ENCODE measurements at regions not wholly inside any gene's neighbourhood (a gene's known extent, or its start where the extent isn't known, plus 50 kb on each side); places are given as distances from the start of the nearest gene placed in this dataset.

DNA sequence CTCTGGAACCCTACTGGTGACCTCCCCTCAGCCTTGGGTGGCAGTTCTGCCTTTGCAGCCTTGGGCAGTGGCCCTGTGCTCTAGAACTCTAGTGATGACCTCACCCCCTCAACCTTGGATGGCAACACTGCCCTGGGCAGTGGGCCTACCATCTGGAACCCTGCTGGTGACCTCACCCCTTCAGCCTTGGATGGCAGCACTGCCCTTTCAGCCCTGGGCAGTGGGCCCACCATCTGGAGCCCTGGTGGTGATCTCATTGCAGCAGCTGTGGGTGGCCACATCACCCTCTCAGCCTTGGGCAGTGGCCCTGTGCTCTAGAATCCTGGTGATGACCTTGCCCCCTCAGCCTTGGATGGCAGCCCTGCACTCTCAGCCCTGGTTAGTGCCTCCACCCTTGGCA, 129.3 kb downstream of the RBMX2 start:
- Histone ChIP-seq H3K27me3 (ENCODE audit: insufficient read depth, low read length) (no peaks in the 10 kb centered on the region), H3K4me2 (ENCODE audit: low read length) (no peak overlapping the region), H3K79me2 (ENCODE audit: insufficient read depth, low read length) (no peaks in the 10 kb centered on the region), H3K9me3 (ENCODE audit: control insufficient read depth in 1 of 2, insufficient read depth in 1 of 2, low read depth in 1 of 2, low read length in 2 of 2) (no peaks in the 10 kb centered on the region), H2AFZ (ENCODE audit: low read depth, low read length, poor library complexity, severe bottlenecking) (no peak overlapping the region), H3K4me3 (replicated peaks in 1 of 2; ENCODE audit: low read depth in 1 of 2, low read length in 2 of 2) (no peak overlapping the region), H3K9me2 (ENCODE audit: insufficient read depth) (no peaks in the 10 kb centered on the region), H3K4me1 (ENCODE audit: control insufficient read depth in 1 of 2, insufficient read depth in 2 of 2, low read length in 2 of 2) (no peaks in the 10 kb centered on the region), H3K36me3 (ENCODE audit: control insufficient read depth in 1 of 2, insufficient read depth in 2 of 2, low read length in 2 of 2) (no peaks in the 10 kb centered on the region), H3K9ac (ENCODE audit: low read length) (no peak overlapping the region), H4K20me1 (ENCODE audit: insufficient read depth) (no peaks in the 10 kb centered on the region), H3K27ac (ENCODE audit: low read depth, low read length) (no peak overlapping the region)
- no TSS peak for BruUV-seq (replicated peaks)
- ChIA-PET RAD21 (ENCODE audit: low non-redundant PET in 1 of 2, low total read pairs in 2 of 2, uncharacterized antibody in 2 of 2, unreplicated experiment in 2 of 2) (no interaction called here), POLR2A (no interaction called here), CTCF (no interaction called here)
- TF ChIP-seq POLR2AphosphoS5 (IDR thresholded peaks at IDR 0.05; ENCODE audit: low read depth, low read length) (no peak), FOSL1 (IDR thresholded peaks at IDR 0.05; ENCODE audit: low read depth) (no peak), YY1 (IDR thresholded peaks at IDR 0.05; ENCODE audit: extremely low read depth, insufficient replicate concordance, low read depth, low read length) (no peak), EZH2 (IDR thresholded peaks at IDR 0.05) (no peak), RAD21 (IDR thresholded peaks at IDR 0.05; ENCODE audit: low read depth) (no peak), ZNF274 (IDR thresholded peaks at IDR 0.05; ENCODE audit: low read depth, low read length) (no peak), SRF (IDR thresholded peaks at IDR 0.05; ENCODE audit: low read depth) (no peak), EZH2phosphoT487 (IDR thresholded peaks at IDR 0.05; ENCODE audit: borderline replicate concordance) (no peak), ELF1 (IDR thresholded peaks at IDR 0.05; ENCODE audit: borderline replicate concordance, low read depth) (no peak), CEBPB (IDR thresholded peaks at IDR 0.05; ENCODE audit: low read depth) (no peak)
- TF ChIP-seq, protein P1, sequence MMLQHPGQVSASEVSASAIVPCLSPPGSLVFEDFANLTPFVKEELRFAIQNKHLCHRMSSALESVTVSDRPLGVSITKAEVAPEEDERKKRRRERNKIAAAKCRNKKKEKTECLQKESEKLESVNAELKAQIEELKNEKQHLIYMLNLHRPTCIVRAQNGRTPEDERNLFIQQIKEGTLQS (IDR thresholded peaks at IDR 0.05), result no peak
- TF ChIP-seq, protein P2, sequence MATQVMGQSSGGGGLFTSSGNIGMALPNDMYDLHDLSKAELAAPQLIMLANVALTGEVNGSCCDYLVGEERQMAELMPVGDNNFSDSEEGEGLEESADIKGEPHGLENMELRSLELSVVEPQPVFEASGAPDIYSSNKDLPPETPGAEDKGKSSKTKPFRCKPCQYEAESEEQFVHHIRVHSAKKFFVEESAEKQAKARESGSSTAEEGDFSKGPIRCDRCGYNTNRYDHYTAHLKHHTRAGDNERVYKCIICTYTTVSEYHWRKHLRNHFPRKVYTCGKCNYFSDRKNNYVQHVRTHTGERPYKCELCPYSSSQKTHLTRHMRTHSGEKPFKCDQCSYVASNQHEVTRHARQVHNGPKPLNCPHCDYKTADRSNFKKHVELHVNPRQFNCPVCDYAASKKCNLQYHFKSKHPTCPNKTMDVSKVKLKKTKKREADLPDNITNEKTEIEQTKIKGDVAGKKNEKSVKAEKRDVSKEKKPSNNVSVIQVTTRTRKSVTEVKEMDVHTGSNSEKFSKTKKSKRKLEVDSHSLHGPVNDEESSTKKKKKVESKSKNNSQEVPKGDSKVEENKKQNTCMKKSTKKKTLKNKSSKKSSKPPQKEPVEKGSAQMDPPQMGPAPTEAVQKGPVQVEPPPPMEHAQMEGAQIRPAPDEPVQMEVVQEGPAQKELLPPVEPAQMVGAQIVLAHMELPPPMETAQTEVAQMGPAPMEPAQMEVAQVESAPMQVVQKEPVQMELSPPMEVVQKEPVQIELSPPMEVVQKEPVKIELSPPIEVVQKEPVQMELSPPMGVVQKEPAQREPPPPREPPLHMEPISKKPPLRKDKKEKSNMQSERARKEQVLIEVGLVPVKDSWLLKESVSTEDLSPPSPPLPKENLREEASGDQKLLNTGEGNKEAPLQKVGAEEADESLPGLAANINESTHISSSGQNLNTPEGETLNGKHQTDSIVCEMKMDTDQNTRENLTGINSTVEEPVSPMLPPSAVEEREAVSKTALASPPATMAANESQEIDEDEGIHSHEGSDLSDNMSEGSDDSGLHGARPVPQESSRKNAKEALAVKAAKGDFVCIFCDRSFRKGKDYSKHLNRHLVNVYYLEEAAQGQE (IDR thresholded peaks at IDR 0.05; ENCODE audit: low read depth), result no peak
- ATAC-seq (no peak), DNase-seq (ENCODE audit: low read depth, low spot score) (no peak)
- intact Hi-C loops (cut with micrococcal nuclease), result no loop called here
